K562 (cell line): ENCODE measurements at regions not wholly inside any gene's neighbourhood (a gene's known extent, or its start where the extent isn't known, plus 50 kb on each side); places are given as distances from the start of the nearest gene placed in this dataset.

Experiments
- BDP1 ChIP-seq: IDR thresholded peaks from 3 replicates; pipeline ENCODE4 v1.6.1; 2011; ENCODE audit not compliant: insufficient read length, insufficient read depth
- CREB1 ChIP-seq, 2 experiments: sonication (generic) in 1 of 2; formaldehyde crosslinking in 1 of 2; IDR thresholded peaks; 2 replicates each; pipeline versions ENCODE4 v1.6.1 to v1.8.0; 2012 to 2022; ENCODE audit warnings: inconsistent platforms in 1 of 2, mild to moderate bottlenecking in 1 of 2, missing genetic modification reagents in 1 of 2, moderate library complexity in 1 of 2
- NCOA2 ChIP-seq, 2 experiments: fragments of 450-650 bp; IDR thresholded peaks; 2 replicates each; pipeline ENCODE4 v1.6.1; 2018; ENCODE audit warnings: mild to moderate bottlenecking in 2 of 2, moderate library complexity in 1 of 2; ENCODE audit not compliant: partially characterized antibody in 2 of 2
- POLR2AphosphoS5 ChIP-seq: IDR thresholded peaks from 2 replicates; pipeline ENCODE4 v1.6.1; 2011; ENCODE audit warnings: mild to moderate bottlenecking, low read depth, low read length, moderate library complexity; ENCODE audit not compliant: control insufficient read depth, insufficient read depth
- SP1 ChIP-seq: sonication (generic); formaldehyde crosslinking; IDR thresholded peaks from 2 replicates; pipeline ENCODE4 v1.8.1; 2022; ENCODE audit warnings: mild to moderate bottlenecking, missing genetic modification reagents
- SRF ChIP-seq, 2 experiments: fragments of 250-450, 450-650 bp in 1 of 2; sonication (Bioruptor Pico) in 1 of 2; sonication (generic) in 1 of 2; formaldehyde crosslinking; IDR thresholded peaks; 2 replicates each; pipeline versions ENCODE4 v1.5.0 to v1.5.1; 2020 to 2022; ENCODE audit warnings: mild to moderate bottlenecking in 1 of 2, missing genetic modification reagents in 1 of 2
- TF ChIP-seq, protein P1 (sequence below): fragments of 450-650 bp; conservative IDR thresholded peaks from 2 replicates; pipeline ENCODE4 v1.6.1; 2016; ENCODE audit warnings: missing genetic modification characterization, low read depth, mild to moderate bottlenecking, missing compliant biosample characterization, moderate library complexity
- TF ChIP-seq, protein P2 (sequence below), 2 experiments: fragments of 450-650 bp; formaldehyde crosslinking in 1 of 2; IDR thresholded peaks; 2 replicates each; pipeline versions ENCODE4 v1.4.0 to v1.6.1; 2014 to 2020; ENCODE audit warnings: mild to moderate bottlenecking in 2 of 2, borderline replicate concordance in 1 of 2, low read depth in 1 of 2
- TF ChIP-seq, protein P3 (sequence below): fragments of 450-650 bp; formaldehyde crosslinking; IDR thresholded peaks from 2 replicates; pipeline ENCODE4 v1.4.0; 2022; ENCODE audit warnings: missing genetic modification characterization

DNA sequence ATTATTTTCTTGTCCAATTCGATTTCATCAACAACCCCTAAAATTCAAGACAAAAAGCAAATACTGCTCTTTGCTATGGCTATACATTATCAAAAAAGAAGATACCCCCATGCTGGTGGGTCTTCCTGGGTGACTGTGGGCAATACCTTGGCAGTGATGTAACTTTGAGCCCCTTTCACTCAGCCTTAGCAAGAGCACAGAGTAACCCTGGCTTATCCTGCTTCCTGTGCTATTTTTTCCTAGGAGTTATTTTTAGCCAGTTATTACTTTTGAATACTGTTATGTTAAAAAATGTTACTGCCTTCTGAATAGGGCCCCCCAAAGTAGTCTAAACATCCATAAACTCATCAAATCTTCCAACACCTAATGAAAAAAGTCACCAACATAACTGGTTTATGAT is 145.6 kb upstream of the TSLP start:
- TF ChIP-seq NCOA2 (IDR thresholded peaks at IDR 0.05; ENCODE audit: partially characterized antibody in 2 of 2): no peak
- TF ChIP-seq, protein P1, sequence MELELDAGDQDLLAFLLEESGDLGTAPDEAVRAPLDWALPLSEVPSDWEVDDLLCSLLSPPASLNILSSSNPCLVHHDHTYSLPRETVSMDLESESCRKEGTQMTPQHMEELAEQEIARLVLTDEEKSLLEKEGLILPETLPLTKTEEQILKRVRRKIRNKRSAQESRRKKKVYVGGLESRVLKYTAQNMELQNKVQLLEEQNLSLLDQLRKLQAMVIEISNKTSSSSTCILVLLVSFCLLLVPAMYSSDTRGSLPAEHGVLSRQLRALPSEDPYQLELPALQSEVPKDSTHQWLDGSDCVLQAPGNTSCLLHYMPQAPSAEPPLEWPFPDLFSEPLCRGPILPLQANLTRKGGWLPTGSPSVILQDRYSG (tag): no peak
- no peak for TF ChIP-seq SRF (CRISPR knock-in tag; IDR thresholded peaks at IDR 0.05)
- TF ChIP-seq BDP1: no peak
- TF ChIP-seq, protein P2, sequence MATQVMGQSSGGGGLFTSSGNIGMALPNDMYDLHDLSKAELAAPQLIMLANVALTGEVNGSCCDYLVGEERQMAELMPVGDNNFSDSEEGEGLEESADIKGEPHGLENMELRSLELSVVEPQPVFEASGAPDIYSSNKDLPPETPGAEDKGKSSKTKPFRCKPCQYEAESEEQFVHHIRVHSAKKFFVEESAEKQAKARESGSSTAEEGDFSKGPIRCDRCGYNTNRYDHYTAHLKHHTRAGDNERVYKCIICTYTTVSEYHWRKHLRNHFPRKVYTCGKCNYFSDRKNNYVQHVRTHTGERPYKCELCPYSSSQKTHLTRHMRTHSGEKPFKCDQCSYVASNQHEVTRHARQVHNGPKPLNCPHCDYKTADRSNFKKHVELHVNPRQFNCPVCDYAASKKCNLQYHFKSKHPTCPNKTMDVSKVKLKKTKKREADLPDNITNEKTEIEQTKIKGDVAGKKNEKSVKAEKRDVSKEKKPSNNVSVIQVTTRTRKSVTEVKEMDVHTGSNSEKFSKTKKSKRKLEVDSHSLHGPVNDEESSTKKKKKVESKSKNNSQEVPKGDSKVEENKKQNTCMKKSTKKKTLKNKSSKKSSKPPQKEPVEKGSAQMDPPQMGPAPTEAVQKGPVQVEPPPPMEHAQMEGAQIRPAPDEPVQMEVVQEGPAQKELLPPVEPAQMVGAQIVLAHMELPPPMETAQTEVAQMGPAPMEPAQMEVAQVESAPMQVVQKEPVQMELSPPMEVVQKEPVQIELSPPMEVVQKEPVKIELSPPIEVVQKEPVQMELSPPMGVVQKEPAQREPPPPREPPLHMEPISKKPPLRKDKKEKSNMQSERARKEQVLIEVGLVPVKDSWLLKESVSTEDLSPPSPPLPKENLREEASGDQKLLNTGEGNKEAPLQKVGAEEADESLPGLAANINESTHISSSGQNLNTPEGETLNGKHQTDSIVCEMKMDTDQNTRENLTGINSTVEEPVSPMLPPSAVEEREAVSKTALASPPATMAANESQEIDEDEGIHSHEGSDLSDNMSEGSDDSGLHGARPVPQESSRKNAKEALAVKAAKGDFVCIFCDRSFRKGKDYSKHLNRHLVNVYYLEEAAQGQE (IDR thresholded peaks at IDR 0.05; ENCODE audit: borderline replicate concordance): no peak
- TF ChIP-seq, protein P2 (CRISPR knock-in tag; IDR thresholded peaks at IDR 0.05; ENCODE audit: low read depth): no peak
- no peak for TF ChIP-seq POLR2AphosphoS5
- TF ChIP-seq CREB1 (IDR thresholded peaks at IDR 0.05): no peak
- no peak for TF ChIP-seq CREB1 (CRISPR knock-in tag; IDR thresholded peaks at IDR 0.05)
- TF ChIP-seq, protein P3, sequence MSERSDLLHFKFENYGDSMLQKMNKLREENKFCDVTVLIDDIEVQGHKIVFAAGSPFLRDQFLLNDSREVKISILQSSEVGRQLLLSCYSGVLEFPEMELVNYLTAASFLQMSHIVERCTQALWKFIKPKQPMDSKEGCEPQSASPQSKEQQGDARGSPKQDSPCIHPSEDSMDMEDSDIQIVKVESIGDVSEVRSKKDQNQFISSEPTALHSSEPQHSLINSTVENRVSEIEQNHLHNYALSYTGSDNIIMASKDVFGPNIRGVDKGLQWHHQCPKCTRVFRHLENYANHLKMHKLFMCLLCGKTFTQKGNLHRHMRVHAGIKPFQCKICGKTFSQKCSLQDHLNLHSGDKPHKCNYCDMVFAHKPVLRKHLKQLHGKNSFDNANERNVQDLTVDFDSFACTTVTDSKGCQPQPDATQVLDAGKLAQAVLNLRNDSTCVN (CRISPR knock-in tag): no peak
- no peak for TF ChIP-seq SP1
